T47D (cell line): ENCODE measurements at regions not wholly inside any gene's neighbourhood (a gene's known extent, or its start where the extent isn't known, plus 50 kb on each side); places are given as distances from the start of the nearest gene placed in this dataset.

Source experiments
- DNase-seq, 2 experiments: peaks; one replicate each; pipeline versions ENCODE4 v3.0.0 to v3.0.0-alpha.2; 2011 to 2012; ENCODE audit warnings: low read depth in 1 of 2, low spot score in 1 of 2
- JUND ChIP-seq: IDR thresholded peaks from 2 replicates; pipeline ENCODE4 v1.6.1; 2012; ENCODE audit warnings: low read depth
- in situ Hi-C: cut with HindIII; loops from 2 replicates; pipeline ENCODE4 v1.10.0; 2016; ENCODE audit warnings: low sequenced_read_pairs, low pct_unique_long_range_greater_than_20kb

GRCh38 chr1:112242470-112242869 is 153.5 kb upstream of the CTTNBP2NL start:
- no peak for DNase-seq
- in situ Hi-C loops: no loop called here
- TF ChIP-seq JUND: no peak

GRCh38 chr1:112244131-112244530 is 151.9 kb upstream of the CTTNBP2NL start:
- DNase-seq: no peak
- in situ Hi-C loops: no loop called here
- TF ChIP-seq JUND: no peak

- in situ Hi-C loops: no loop called here
- no peak for DNase-seq
- TF ChIP-seq JUND: no peak
Observed at GRCh38 chr1:112245114-112245513, 150.9 kb upstream of the CTTNBP2NL start.

GRCh38 chr1:112247036-112247597 is 148.9 kb upstream of the CTTNBP2NL start:
- no peak for TF ChIP-seq JUND
- no peak for DNase-seq
- in situ Hi-C loops: no loop called here

DNA sequence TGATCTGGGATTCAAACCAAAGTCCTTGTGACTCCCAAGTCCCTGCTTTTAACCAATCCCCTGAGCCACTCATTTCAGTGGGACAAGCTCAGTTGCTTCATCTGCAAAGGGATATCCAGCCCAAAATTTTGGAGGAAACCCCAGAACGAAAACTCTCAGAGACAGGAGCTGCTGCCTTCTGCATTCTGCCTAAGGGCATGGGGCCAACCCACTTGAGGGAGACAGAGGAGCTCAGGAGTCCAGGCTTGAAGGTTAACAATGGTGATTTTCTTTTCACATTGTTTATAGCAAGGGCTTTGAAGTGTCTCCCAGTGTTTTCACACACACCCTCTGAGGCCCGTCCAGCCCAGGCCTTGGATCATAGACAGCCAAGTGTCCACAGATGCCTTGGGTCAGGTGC is 148.1 kb upstream of the CTTNBP2NL start:
- in situ Hi-C loops: no loop called here
- no peak for DNase-seq
- TF ChIP-seq JUND: no peak

DNA sequence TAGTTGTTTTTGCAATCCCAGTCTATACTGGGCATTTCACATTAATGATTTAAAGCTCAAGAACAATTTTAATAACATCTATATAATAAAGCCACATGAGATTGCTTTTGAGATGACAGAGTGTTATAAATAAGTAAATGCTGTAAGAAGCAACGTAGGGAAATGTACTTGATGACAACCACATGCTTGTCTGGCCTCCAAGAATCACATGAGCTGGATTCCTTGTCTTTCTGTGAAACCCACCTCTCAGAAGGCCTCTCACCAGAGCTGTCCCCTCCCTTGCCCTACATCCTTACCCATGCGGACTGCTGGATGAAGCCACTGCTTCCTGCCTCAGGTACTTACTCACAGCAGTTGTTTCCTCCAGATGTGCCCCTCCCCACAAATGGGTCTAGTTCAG is 145.1 kb upstream of the CTTNBP2NL start:
- no peak for DNase-seq
- in situ Hi-C loops: no loop called here
- TF ChIP-seq JUND: no peak

GRCh38 chr1:112251766-112252506 is 144.1 kb upstream of the CTTNBP2NL start:
- DNase-seq: no peak
- in situ Hi-C loops: no loop called here
- TF ChIP-seq JUND: no peak

GRCh38 chr1:112253366-112253765 is 142.6 kb upstream of the CTTNBP2NL start:
- in situ Hi-C loops: no loop called here
- no peak for DNase-seq
- no peak for TF ChIP-seq JUND

- no peak for DNase-seq
- in situ Hi-C loops: no loop called here
- TF ChIP-seq JUND: no peak
Observed at GRCh38 chr1:112255080-112255479, 140.9 kb upstream of the CTTNBP2NL start.

- in situ Hi-C loops: no loop called here
- no peak for TF ChIP-seq JUND
- DNase-seq: no peak
Observed at GRCh38 chr1:112256411-112256810, 139.6 kb upstream of the CTTNBP2NL start.

GRCh38 chr1:112257043-112257835 is 138.8 kb upstream of the CTTNBP2NL start:
- in situ Hi-C loops: no loop called here
- no peak for DNase-seq
- no peak for TF ChIP-seq JUND

DNA sequence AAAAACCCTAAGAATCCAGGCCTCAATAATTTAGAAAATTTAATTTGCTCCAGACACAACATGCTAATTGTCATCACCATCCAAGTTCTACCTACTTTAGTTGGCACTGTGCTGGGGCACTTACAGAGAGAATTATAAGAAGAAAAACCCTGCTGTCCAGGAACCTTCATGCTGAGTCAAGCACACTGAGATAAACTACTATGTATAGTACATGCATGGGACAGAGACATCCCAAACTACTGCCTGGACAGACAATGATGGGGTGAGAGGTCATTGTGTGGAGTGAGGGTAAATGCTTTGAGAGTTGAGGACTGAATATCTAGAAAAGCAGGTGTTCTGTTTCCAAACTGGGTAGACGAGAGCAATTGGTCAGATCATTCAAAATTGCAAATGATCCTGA is 135.3 kb upstream of the CTTNBP2NL start:
- in situ Hi-C loops: no loop called here
- DNase-seq: no peak
- no peak for TF ChIP-seq JUND

DNA sequence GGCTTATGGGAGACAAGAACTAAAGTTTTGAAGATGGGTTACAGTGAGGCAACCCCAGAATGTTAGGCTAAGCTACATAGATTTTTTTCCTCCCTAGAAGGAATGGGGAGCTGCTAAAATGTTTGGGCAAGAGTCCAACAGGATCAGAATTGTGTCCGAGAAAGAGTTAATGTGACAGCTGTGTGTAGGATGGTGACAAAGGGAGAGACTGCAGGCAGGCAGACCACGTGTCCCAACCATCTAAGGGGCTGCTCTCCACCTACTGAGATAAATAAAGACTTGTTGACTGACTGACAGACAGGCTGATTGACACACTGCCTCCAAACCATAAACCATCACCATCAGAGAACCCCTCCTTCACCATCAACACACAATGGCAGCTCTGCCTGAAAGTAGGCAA is 133.7 kb upstream of the CTTNBP2NL start:
- TF ChIP-seq JUND: no peak
- in situ Hi-C loops: no loop called here

More for the DNA sequence above, 133.7 kb upstream of the CTTNBP2NL start:
- no peak for DNase-seq
